Memory B cell (primary cell): ENCODE measurements at regions not wholly inside any gene's neighbourhood (a gene's known extent, or its start where the extent isn't known, plus 50 kb on each side); places are given as distances from the start of the nearest gene placed in this dataset.

Experiments used
- ATAC-seq: fragments of 150-1000 bp; cut with Tn5 transposase; 2 replicates; pipeline ENCODE4 v1.10.0; 2021; ENCODE audit warnings: low read depth, mild to moderate bottlenecking, moderate library complexity
- DNase-seq, 2 donors: peaks; one replicate each; pipeline ENCODE4 v3.0.0; 2022; ENCODE audit warnings: low spot score in 2 of 2
- H3K27ac Mint-ChIP-seq: one replicate; pipeline ENCODE4 v1.8.0; 2022; ENCODE audit warnings: mild to moderate bottlenecking, moderate library complexity, mixed read lengths
- H3K27me3 Mint-ChIP-seq: one replicate; pipeline ENCODE4 v1.8.0; 2022; ENCODE audit warnings: mixed read lengths
- H3K36me3 Mint-ChIP-seq: one replicate; pipeline ENCODE4 v1.8.0; 2022; ENCODE audit warnings: mild to moderate bottlenecking, mixed read lengths
- H3K4me1 Mint-ChIP-seq: one replicate; pipeline ENCODE4 v1.8.0; 2022; ENCODE audit warnings: mixed read lengths
- H3K4me3 Mint-ChIP-seq: one replicate; pipeline ENCODE4 v1.8.0; 2022; ENCODE audit warnings: mild to moderate bottlenecking, moderate library complexity, mixed read lengths
- H3K9me3 Mint-ChIP-seq: one replicate; pipeline ENCODE4 v1.8.0; 2022; ENCODE audit warnings: mixed read lengths

DNA sequence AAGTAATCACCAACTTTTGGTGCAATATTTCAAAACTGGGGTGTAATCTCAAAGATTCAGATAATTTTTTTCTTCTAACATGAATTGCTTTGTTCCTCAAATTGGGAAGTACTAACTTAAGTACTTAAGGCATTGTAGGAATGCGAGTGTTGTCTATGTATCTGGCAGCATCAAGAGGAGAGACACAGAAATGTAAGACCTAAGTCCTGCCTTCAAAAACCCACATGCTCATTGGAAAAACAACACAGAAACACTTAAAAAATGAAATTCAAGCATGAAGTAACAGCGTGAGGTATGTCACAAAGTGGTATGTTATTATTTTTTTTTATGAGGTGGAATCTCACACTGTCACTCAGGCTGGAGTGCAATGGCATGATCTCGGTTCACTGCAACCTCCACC lies 288.5 kb downstream of the ZEB1 start:
- H3K4me1 Mint-ChIP-seq: peaks cover 7% of the 10 kb centered on the region
- peaks cover 15% of the 10 kb centered on the region for H3K27me3 Mint-ChIP-seq
- no peak overlapping the region for H3K27ac Mint-ChIP-seq
- no peak for ATAC-seq
- H3K4me3 Mint-ChIP-seq: no peak overlapping the region
- no peaks in the 10 kb centered on the region for H3K36me3 Mint-ChIP-seq
- no peaks in the 10 kb centered on the region for H3K9me3 Mint-ChIP-seq
- no peak for DNase-seq

DNA sequence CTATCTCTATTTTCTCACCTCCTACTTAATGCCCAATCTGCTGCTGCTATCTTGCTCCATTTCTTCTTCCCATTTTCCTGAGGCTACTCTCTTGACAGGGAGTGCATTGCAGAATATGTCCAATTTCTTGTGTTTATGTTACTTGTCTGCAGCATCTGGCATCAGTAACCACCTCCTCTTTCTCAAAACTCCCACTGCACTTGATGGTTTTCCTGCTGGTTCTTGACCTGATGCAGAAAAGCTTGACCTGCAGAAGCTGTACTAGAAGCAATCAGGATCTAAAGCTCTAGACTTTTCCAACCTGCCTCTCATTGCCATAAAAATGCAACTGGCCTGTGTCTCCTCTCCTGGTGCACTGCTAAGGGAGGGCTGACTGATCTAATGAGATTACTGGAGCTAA lies 287.8 kb downstream of the ZEB1 start:
- peaks cover 7% of the 10 kb centered on the region for H3K4me1 Mint-ChIP-seq
- H3K4me3 Mint-ChIP-seq: no peak overlapping the region
- DNase-seq (no peak), ATAC-seq (no peak)
- peaks cover 15% of the 10 kb centered on the region for H3K27me3 Mint-ChIP-seq
- H3K27ac Mint-ChIP-seq: no peak overlapping the region
- no peaks in the 10 kb centered on the region for H3K36me3 Mint-ChIP-seq
- H3K9me3 Mint-ChIP-seq: no peaks in the 10 kb centered on the region

DNA sequence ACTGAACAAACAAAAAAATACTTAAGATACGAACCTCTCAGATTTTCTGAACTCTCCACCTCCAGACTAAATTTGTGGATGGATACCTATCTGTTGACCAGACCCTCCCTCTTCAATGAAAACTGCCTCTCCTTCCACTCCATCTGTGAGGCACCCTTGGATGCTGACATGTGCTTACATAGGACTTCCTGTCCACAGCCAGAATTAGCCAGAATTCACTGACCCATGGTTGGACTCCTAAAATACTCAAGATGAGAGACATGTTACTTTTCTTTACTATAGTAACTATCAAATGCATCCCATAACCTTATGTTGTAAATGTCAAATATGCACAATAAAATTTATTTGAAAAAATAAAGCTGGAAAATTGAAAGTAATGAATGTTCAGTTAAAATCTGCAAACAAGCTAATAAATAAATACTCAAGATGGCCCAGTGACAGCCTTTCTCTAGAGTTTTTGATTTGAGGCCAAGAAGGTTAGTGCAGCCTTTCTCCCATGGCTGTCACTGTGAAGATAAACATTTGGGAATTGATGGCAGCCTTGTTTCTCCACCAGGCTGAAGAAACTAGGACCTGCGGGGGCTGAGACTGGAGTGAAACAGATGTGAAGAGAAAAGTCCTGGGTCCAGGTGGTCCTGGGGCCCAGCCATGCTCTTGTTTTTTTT lies 287.0 kb downstream of the ZEB1 start:
- no peaks in the 10 kb centered on the region for H3K36me3 Mint-ChIP-seq
- no peak overlapping the region for H3K27ac Mint-ChIP-seq
- ATAC-seq: no peak
- H3K4me3 Mint-ChIP-seq: no peak overlapping the region
- no peak for DNase-seq
- H3K9me3 Mint-ChIP-seq: no peaks in the 10 kb centered on the region
- peaks cover 11% of the 10 kb centered on the region for H3K27me3 Mint-ChIP-seq
- H3K4me1 Mint-ChIP-seq: peaks cover 7% of the 10 kb centered on the region

DNA sequence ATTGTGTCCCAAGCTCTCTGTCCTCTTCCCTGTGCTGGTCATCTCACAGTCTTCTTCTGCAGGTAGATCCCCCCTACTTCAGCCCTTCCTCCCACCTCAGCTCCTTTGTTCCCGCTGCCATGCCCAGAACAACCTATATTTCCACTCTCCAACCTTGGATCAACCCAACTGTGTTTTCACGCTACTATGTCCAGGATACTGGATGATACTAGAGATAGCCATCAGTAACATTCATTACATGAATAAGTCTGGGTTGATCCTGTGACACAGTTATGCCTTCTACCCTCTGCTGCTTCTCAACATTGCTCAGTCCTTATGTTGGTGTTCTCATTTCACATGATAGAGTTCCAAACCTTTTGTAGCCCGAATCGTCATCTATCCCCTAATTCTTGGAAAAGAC lies 286.4 kb downstream of the ZEB1 start:
- peaks cover 12% of the 10 kb centered on the region for H3K27me3 Mint-ChIP-seq
- H3K9me3 Mint-ChIP-seq: peaks cover 3% of the 10 kb centered on the region
- no peak overlapping the region for H3K4me3 Mint-ChIP-seq
- H3K27ac Mint-ChIP-seq: no peak overlapping the region
- DNase-seq: no peak
- peaks cover 7% of the 10 kb centered on the region for H3K4me1 Mint-ChIP-seq
- no peaks in the 10 kb centered on the region for H3K36me3 Mint-ChIP-seq
- no peak for ATAC-seq

DNA sequence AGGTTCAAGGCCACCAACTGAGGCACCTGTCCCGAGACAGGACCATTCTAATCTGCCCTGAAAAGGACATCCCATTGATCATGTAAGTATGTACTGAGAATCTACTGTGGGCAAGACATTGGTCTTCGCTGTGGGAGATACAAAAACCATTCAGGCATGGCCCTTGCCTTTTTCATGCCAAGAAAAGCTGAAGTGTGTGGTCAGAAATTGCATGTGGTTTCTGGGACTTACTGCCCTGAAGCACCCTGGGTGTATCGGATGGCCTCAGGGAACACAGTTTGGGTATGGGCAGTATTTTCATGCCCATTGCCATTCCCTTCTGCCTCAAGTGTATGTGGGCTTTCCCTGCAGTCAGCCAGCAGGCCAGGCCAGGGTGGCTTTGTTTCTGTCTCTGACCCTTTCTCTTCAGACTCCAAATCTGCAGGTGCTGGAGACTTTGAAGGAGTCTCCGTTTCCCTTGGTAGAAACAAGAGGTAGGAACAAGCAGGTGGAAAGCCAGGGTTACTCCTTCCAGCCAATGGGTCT lies 285.7 kb downstream of the ZEB1 start:
- no peak for ATAC-seq
- no peaks in the 10 kb centered on the region for H3K36me3 Mint-ChIP-seq
- no peak overlapping the region for H3K27ac Mint-ChIP-seq
- H3K4me3 Mint-ChIP-seq: peak overlapping the region; percentile 88
- peaks cover 10% of the 10 kb centered on the region for H3K27me3 Mint-ChIP-seq
- no peak for DNase-seq
- H3K4me1 Mint-ChIP-seq: peaks cover 7% of the 10 kb centered on the region
- peaks cover 3% of the 10 kb centered on the region for H3K9me3 Mint-ChIP-seq

DNA sequence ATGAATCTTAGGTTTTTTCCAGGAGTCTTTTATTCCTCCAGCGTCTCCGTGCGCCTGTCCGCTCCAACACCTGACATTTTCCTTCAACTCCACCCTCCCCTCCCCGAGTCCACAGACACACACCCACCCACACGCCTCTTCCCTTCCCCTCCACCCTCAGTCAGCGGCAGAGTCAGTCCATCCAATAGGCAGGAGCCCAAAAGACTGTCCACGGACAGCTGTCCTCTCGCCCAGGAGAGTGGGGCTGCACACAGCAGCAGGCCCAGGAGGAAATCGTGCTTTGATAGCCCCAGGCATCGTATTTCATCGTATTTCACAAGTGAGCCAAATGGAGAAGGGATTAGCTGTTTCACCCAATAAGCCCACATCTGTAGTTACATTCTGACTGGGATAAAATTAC lies 285.1 kb downstream of the ZEB1 start:
- no peak for DNase-seq
- Mint-ChIP-seq H3K4me3 (peak overlapping the region; percentile 88), H3K4me1 (peaks cover 7% of the 10 kb centered on the region), H3K27ac (no peak overlapping the region), H3K27me3 (peaks cover 10% of the 10 kb centered on the region), H3K9me3 (peaks cover 4% of the 10 kb centered on the region), H3K36me3 (no peaks in the 10 kb centered on the region)
- ATAC-seq: no peak

DNA sequence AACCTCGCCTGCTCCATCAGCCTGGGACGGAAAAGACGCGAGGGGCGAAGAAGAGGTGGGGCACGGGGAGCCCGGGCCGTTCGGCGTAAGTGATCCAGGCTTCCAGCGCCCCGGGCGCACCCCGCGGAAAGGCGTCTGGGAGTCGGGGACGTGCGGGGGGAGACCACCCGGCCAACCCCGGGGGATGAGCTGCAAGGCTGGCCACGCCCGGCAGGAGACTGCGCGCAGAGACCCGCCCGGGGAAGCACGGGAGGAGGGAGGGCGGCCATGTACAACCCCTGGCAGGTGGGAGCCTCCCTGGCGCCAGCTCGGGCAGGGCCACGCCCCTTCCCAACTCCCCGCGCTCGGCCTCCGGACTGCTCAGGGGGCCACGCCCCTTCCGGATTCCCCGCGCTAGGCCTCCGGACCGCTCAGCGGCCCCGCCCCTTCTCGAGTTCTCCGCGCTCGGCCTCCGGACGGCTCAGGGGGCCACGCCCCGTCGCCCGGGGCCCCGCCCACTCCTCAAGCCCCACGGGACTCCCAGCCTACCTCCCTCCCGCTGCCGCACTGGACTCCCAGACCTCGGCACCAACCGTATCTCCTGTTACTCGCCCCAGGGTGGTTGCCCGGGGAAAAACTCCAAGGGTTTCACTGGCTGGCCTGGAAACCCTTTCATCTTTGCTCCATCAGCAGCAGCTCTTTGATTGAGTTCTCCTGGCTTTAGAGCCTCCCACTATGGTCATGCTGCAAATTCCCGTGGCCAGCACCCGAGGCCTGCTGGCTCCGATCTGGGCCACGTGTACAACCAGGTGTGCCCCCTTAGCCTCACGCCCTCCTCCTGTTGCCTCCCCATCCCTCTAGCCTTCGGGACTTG lies 284.4 kb downstream of the ZEB1 start:
- DNase-seq (peak; percentile 33 to 34), ATAC-seq (peak; percentile 87)
- peaks cover 7% of the 10 kb centered on the region for H3K4me1 Mint-ChIP-seq
- H3K4me3 Mint-ChIP-seq: peak overlapping the region; percentile 88
- no peak overlapping the region for H3K27ac Mint-ChIP-seq
- no peaks in the 10 kb centered on the region for H3K36me3 Mint-ChIP-seq
- peaks cover 8% of the 10 kb centered on the region for H3K27me3 Mint-ChIP-seq
- peaks cover 4% of the 10 kb centered on the region for H3K9me3 Mint-ChIP-seq

DNA sequence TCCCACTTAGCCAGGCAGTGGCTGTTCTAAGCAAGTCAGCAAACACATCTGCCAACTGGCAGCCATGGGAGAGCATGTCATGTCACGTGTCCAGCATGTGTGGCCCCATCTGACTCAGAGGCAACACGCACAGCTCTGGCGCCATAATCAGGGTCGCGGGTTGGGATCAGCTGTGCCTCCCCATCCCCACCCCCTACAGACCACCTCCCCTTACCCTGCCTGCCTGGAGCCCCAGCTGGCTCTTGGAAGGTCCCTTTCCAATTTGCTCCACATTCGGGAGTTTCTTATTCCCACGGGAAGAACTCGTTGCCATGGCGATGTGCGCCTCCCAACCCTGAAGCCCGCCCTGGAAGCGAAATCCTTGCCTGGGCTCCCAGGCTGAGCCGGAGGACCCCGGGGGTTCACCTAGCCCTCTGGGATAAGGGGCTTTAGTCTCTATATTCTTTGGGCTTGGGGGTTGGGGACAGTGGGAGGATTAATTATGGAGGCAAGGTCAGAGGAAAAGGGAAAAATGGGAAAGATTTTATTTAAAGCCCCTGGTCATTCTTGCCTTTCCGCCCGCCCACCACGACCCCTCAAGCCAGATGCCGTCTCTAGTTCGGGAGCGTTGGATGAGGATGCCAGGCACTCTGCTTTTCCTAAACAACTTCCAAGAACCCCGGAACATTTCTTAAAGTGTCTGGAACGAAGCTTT lies 283.7 kb downstream of the ZEB1 start:
- Mint-ChIP-seq H3K27me3 (peaks cover 5% of the 10 kb centered on the region), H3K4me1 (peaks cover 7% of the 10 kb centered on the region), H3K9me3 (peaks cover 4% of the 10 kb centered on the region), H3K36me3 (no peaks in the 10 kb centered on the region), H3K4me3 (peak overlapping the region; percentile 67), H3K27ac (no peak overlapping the region)
- DNase-seq (no peak), ATAC-seq (no peak)

DNA sequence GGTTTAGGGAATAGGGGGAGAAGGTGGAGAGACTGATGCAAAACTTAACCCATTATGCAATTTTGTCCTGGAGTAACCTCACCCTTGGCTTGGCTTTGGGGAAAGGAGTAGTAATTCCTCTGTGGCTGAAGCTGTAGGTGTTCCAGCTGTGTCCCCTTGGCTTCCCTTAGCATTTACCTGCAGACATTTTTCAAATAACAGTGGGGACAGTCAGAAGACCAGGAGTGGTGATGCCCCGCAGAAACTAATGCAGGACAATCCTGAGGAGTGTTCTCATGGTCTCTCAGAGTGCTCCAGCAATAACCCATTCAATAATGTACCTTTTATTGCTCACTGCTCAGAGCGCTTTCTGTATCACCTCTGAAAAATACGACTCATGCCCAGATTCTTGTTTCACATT lies 282.1 kb downstream of the ZEB1 start:
- no peaks in the 10 kb centered on the region for H3K36me3 Mint-ChIP-seq
- no peak overlapping the region for H3K27ac Mint-ChIP-seq
- H3K27me3 Mint-ChIP-seq: peaks cover 5% of the 10 kb centered on the region
- no peak overlapping the region for H3K4me3 Mint-ChIP-seq
- ATAC-seq (no peak), DNase-seq (no peak)
- peaks cover 7% of the 10 kb centered on the region for H3K4me1 Mint-ChIP-seq
- peaks cover 4% of the 10 kb centered on the region for H3K9me3 Mint-ChIP-seq

DNA sequence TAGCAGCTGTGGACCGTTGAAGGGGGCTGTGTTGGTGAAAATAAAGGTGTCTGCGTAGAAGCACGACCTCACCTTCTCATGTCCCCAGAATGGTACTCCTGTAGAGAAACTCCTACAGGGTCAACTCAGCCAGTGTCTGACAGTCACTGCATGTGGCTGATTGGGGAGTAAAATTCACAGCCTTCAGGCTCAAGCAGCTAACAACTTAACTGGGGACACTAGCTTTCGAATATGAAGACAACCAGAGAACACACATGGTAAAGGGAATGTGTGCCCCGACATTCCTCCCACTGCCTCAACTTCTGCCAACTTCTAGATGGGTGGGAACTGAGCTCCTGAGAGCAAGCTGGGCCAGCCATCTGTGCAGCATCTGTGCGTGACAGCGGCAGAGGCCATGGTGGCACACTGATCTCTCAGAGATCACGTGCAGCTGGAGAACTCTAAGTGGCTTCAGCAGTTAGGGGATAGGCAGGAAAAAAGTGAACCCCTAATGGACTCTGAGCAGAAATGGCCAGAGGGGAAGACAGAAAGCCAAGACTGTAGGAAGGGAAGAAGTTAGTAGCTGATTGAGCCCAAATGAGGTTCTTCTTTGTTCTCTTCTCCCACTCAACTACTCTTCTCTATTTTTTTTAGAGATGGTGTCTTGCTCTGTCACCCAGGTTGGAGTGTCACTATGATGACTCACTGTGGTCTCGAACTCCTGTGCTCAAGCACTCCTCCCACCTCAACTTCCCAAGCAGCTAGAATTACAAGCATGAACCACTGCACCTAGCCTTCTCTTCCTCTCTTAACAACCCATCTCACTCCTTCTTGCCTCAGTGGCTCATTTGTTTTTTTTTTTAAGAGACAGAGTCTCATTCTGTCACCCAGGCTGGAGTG lies 280.8 kb downstream of the ZEB1 start:
- Mint-ChIP-seq H3K36me3 (no peaks in the 10 kb centered on the region), H3K27me3 (peaks cover 9% of the 10 kb centered on the region), H3K4me1 (peaks cover 7% of the 10 kb centered on the region), H3K27ac (no peak overlapping the region), H3K9me3 (peaks cover 4% of the 10 kb centered on the region), H3K4me3 (no peak overlapping the region)
- ATAC-seq (no peak), DNase-seq (no peak)

DNA sequence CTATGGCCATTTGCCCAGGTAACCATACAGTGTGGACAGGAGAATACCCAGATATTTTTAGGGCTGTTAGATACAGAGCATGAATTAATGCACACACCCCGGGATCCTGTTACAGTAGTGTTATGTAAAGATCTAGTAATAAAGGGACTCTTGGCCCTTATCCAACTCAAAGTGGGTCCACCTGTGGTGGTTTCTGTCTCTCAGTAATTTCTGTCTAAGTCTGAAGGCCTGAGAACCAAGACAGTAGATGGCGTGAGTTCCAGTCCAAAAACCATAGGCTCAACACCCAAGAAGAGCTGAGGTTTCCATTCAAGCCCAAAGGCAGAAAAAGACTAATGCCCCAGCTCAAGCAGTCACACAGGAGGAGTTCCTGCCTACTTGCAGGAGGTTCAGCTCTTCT lies 277.7 kb downstream of the ZEB1 start:
- Mint-ChIP-seq H3K27ac (no peak overlapping the region), H3K27me3 (peaks cover 16% of the 10 kb centered on the region), H3K4me1 (no peaks in the 10 kb centered on the region), H3K4me3 (no peak overlapping the region), H3K36me3 (peaks cover 5% of the 10 kb centered on the region), H3K9me3 (peaks cover 14% of the 10 kb centered on the region)
- DNase-seq: no peak
- ATAC-seq: no peak

DNA sequence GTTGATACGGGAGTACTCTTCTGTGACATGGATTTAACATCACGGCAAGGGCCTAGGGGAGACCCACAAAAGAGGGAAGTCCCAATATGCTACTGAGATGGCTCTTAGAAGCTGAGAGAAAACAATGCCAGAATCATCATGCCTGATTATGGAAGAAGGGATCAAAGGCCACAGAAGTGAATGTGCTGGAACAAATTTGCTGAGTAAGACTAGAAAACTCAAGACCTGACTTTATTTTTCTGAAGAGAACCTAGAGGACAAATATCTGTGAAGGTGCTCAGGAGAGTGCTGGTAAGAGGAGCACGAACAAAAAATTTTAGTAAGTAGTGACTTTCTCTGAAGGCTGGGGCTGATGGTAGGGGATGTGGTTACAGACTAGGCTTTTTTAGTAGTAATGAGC lies 277.0 kb downstream of the ZEB1 start:
- no peak for ATAC-seq
- H3K4me1 Mint-ChIP-seq: no peaks in the 10 kb centered on the region

DNA sequence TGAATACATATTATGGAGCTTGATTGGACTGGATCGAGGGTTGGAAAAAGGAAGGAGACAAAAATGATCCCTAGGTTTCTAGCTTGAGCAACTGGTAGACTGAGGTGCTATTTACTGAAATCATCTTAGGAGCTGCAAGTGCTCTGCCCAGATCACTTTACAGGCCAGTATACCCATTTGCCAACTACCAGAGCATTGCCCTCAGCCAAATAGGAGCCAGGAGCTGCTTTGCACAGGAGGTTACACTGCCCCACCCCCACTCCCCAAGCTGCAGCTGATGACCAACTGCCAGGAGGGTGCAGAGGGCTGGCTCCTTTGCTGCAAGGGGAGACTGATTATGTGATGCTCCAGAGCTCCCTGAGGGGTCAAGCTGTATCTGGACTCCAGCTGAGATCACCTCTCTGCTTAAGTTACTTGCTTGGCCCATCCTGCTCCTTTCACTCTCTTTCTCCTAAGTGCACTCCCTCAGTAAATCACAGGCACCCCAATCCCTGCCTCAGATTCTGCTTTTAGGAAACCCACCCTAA lies 275.4 kb downstream of the ZEB1 start:
- no peak for DNase-seq
- Mint-ChIP-seq H3K27me3 (peaks cover 22% of the 10 kb centered on the region), H3K27ac (no peak overlapping the region), H3K9me3 (peaks cover 20% of the 10 kb centered on the region), H3K36me3 (peaks cover 5% of the 10 kb centered on the region), H3K4me1 (no peaks in the 10 kb centered on the region), H3K4me3 (no peak overlapping the region)
- no peak for ATAC-seq

More for the DNA sequence above, 277.0 kb downstream of the ZEB1 start:
- no peak for DNase-seq
- H3K9me3 Mint-ChIP-seq: peaks cover 18% of the 10 kb centered on the region
- peaks cover 5% of the 10 kb centered on the region for H3K36me3 Mint-ChIP-seq
- no peak overlapping the region for H3K27ac Mint-ChIP-seq
- H3K27me3 Mint-ChIP-seq: peaks cover 18% of the 10 kb centered on the region
- no peak overlapping the region for H3K4me3 Mint-ChIP-seq
